SK-N-SH (cell line): ENCODE measurements at regions not wholly inside any gene's neighbourhood (a gene's known extent, or its start where the extent isn't known, plus 50 kb on each side); places are given as distances from the start of the nearest gene placed in this dataset.

Experiments used
- CTCF ChIA-PET: fragments of 300-600, 350-600 bp; formaldehyde crosslinking; extraction: SDS; loops from one replicate; lab custom pipeline; 2021; lab: Yijun Ruan, JAX
- POLR2A ChIA-PET: fragments of 350-600 bp; sonication (Branson Sonifier 250); formaldehyde crosslinking; extraction: SDS; loops from one replicate; lab custom pipeline; 2020; ENCODE audit warnings: antibody characterized with exemption, inconsistent platforms; lab: Yijun Ruan, JAX
- DNase-seq: peaks from one replicate; pipeline ENCODE4 v3.0.0; 2012
- H2AFZ ChIP-seq: fragments of 200-600 bp; sonication (generic); 2 replicates; pipeline ENCODE4 v1.8.1; 2016; ENCODE audit warnings: antibody characterized with exemption, mild to moderate bottlenecking, low read depth
- H3F3A ChIP-seq: fragments of 200-600 bp; sonication (generic); replicated peaks from 2 replicates; pipeline ENCODE3; 2016; ENCODE audit warnings: antibody characterized with exemption, mild to moderate bottlenecking; ENCODE audit not compliant: insufficient read depth
- H3K27ac ChIP-seq, 2 experiments: fragments of 200-500 bp in 1 of 2; fragments of 200-600 bp in 1 of 2; sonication (Bioruptor generic) in 1 of 2; sonication (generic), shearing (Covaris generic) in 1 of 2; 2 replicates each; pipeline versions ENCODE4 v1.5.1 to v1.6.1; 2014 to 2016; ENCODE audit warnings: low read depth in 2 of 2, inconsistent platforms in 1 of 2, low read length in 1 of 2, mild to moderate bottlenecking in 1 of 2, mixed read lengths in 1 of 2
- H3K27me3 ChIP-seq: fragments of 200-600 bp; sonication (generic), shearing (Covaris generic); 2 replicates; pipeline ENCODE4 v1.6.1; 2016; ENCODE audit warnings: mixed run types; ENCODE audit not compliant: insufficient read depth
- H3K36me3 ChIP-seq, 2 experiments: fragments of 200-500 bp in 1 of 2; fragments of 200-600 bp in 1 of 2; sonication (Bioruptor generic) in 1 of 2; sonication (generic) in 1 of 2; replicated peaks in 1 of 2; 2 replicates each; pipeline versions ENCODE3 to v1.5.1; 2014 to 2016; ENCODE audit warnings: low read length in 1 of 2, mild to moderate bottlenecking in 1 of 2; ENCODE audit not compliant: insufficient read depth in 2 of 2, control insufficient read depth in 1 of 2
- H3K4me1 ChIP-seq, 2 experiments: fragments of 200-500 bp in 1 of 2; fragments of 200-600 bp in 1 of 2; sonication (Bioruptor generic) in 1 of 2; sonication (generic), shearing (Covaris generic) in 1 of 2; 2 replicates each; pipeline versions ENCODE4 v1.5.1 to v1.6.1; 2014 to 2016; ENCODE audit warnings: low read depth in 1 of 2, low read length in 1 of 2, mixed run types in 1 of 2; ENCODE audit not compliant: insufficient read depth in 2 of 2, control insufficient read depth in 1 of 2
- H3K4me2 ChIP-seq: fragments of 200-600 bp; sonication (generic), shearing (Covaris generic); 2 replicates; pipeline ENCODE4 v1.6.1; 2017; ENCODE audit warnings: mixed run types
- H3K4me3 ChIP-seq, 2 experiments: fragments of 200-500 bp in 1 of 2; fragments of 200-600 bp in 1 of 2; sonication (Bioruptor generic) in 1 of 2; sonication (generic), shearing (Covaris generic) in 1 of 2; 2 replicates each; pipeline versions ENCODE4 v1.5.1 to v1.8.1; 2014 to 2016; ENCODE audit warnings: low read depth in 2 of 2, inconsistent platforms in 1 of 2, low read length in 1 of 2, mild to moderate bottlenecking in 1 of 2, mixed read lengths in 1 of 2, moderate library complexity in 1 of 2
- H3K79me2 ChIP-seq: fragments of 200-600 bp; sonication (generic); 2 replicates; pipeline ENCODE4 v1.8.1; 2017; ENCODE audit warnings: mild to moderate bottlenecking; ENCODE audit not compliant: insufficient read depth
- H3K9ac ChIP-seq: fragments of 200-600 bp; sonication (generic); 2 replicates; pipeline ENCODE4 v1.6.1; 2017; ENCODE audit warnings: mixed run types
- H3K9me2 ChIP-seq: fragments of 200-600 bp; sonication (generic); 2 replicates; pipeline ENCODE4 v1.6.1; 2017; ENCODE audit warnings: mixed run types
- H3K9me3 ChIP-seq: fragments of 200-600 bp; sonication (generic); 2 replicates; pipeline ENCODE4 v1.6.1; 2017; ENCODE audit warnings: mixed run types, mild to moderate bottlenecking, moderate library complexity
- H4K20me1 ChIP-seq: fragments of 200-600 bp; sonication (generic); 2 replicates; pipeline ENCODE4 v1.6.1; 2017; ENCODE audit warnings: mild to moderate bottlenecking, mixed run types; ENCODE audit not compliant: insufficient read depth
- CHD2 ChIP-seq: fragments of 150-350 bp; IDR thresholded peaks from 2 replicates; pipeline ENCODE4 v1.6.1; 2018; ENCODE audit warnings: low read length; ENCODE audit not compliant: partially characterized antibody
- ELF1 ChIP-seq: IDR thresholded peaks from 2 replicates; pipeline ENCODE4 v1.4.0; 2012
- EP300 ChIP-seq, 2 experiments: IDR thresholded peaks; 2 replicates each; pipeline versions ENCODE4 v1.4.0 to v1.6.1; 2012; ENCODE audit warnings: borderline replicate concordance in 1 of 2, low read depth in 1 of 2, low read length in 1 of 2
- EZH2phosphoT487 ChIP-seq: fragments of 200-600 bp; sonication (generic); IDR thresholded peaks from 2 replicates; pipeline ENCODE4 v1.6.1; 2017; ENCODE audit warnings: low read depth, mixed run types, mild to moderate bottlenecking, antibody characterized with exemption, moderate library complexity, borderline replicate concordance
- FOXJ3 ChIP-seq: sonication (generic); formaldehyde crosslinking; IDR thresholded peaks from 2 replicates; pipeline ENCODE4 v1.5.1; 2020; ENCODE audit warnings: mild to moderate bottlenecking, missing genetic modification reagents
- FOXM1 ChIP-seq: IDR thresholded peaks from 2 replicates; pipeline ENCODE4 v1.4.0; 2012; ENCODE audit warnings: low read depth, mild to moderate bottlenecking
- GABPA ChIP-seq: IDR thresholded peaks from 2 replicates; pipeline ENCODE4 v1.4.0; 2012; ENCODE audit warnings: low read depth, mild to moderate bottlenecking
- JUND ChIP-seq: IDR thresholded peaks from 2 replicates; pipeline ENCODE4 v1.4.0; 2012
- MXI1 ChIP-seq: IDR thresholded peaks from 2 replicates; pipeline ENCODE4 v1.6.1; 2012; ENCODE audit warnings: mild to moderate bottlenecking, low read depth, low read length, improper control_type of control experiment
- NRF1 ChIP-seq: IDR thresholded peaks from 2 replicates; pipeline ENCODE4 v1.6.1; 2012; ENCODE audit warnings: low read depth, mild to moderate bottlenecking, low read length
- POLR2AphosphoS5 ChIP-seq: IDR thresholded peaks from 2 replicates; pipeline ENCODE4 v1.6.1; 2012; ENCODE audit warnings: low read depth, low read length
- RAD21 ChIP-seq: IDR thresholded peaks from 2 replicates; pipeline ENCODE4 v1.6.1; 2012; ENCODE audit warnings: mild to moderate bottlenecking, low read length
- RCOR1 ChIP-seq: fragments of 150-350 bp; IDR thresholded peaks from 2 replicates; pipeline ENCODE4 v1.6.1; 2017; ENCODE audit warnings: antibody characterized with exemption, low read length
- RFX5 ChIP-seq: IDR thresholded peaks from 2 replicates; pipeline ENCODE4 v1.6.1; 2012; ENCODE audit warnings: mild to moderate bottlenecking, improper control_type of control experiment, low read length
- RXRA ChIP-seq: IDR thresholded peaks from 2 replicates; pipeline ENCODE4 v1.4.0; 2012; ENCODE audit warnings: low read depth, mild to moderate bottlenecking, borderline replicate concordance
- SIN3A ChIP-seq: IDR thresholded peaks from 2 replicates; pipeline ENCODE4 v1.6.1; 2012; ENCODE audit warnings: low read depth, mild to moderate bottlenecking, low read length, moderate library complexity, borderline replicate concordance
- SMC3 ChIP-seq: IDR thresholded peaks from 2 replicates; pipeline ENCODE4 v1.6.1; 2012; ENCODE audit warnings: low read depth, low read length, improper control_type of control experiment
- TAF1 ChIP-seq: IDR thresholded peaks from 2 replicates; pipeline ENCODE4 v1.6.1; 2012; ENCODE audit warnings: low read depth, mild to moderate bottlenecking, low read length, moderate library complexity, borderline replicate concordance
- TCF12 ChIP-seq: IDR thresholded peaks from 2 replicates; pipeline ENCODE4 v1.4.0; 2012
- TEAD4 ChIP-seq: IDR thresholded peaks from 2 replicates; pipeline ENCODE4 v1.4.0; 2012; ENCODE audit warnings: mild to moderate bottlenecking, borderline replicate concordance; ENCODE audit not compliant: insufficient read depth
- YY1 ChIP-seq: IDR thresholded peaks from 2 replicates; pipeline ENCODE4 v1.4.0; 2012; ENCODE audit warnings: low read depth, mild to moderate bottlenecking
- ZBTB33 ChIP-seq: IDR thresholded peaks from 2 replicates; pipeline ENCODE4 v1.4.0; 2012; ENCODE audit warnings: low read depth, borderline replicate concordance
- WGBS: methylation state at CpG from one replicate; pipeline ENCODE4 v1.1.6; 2017; ENCODE audit warnings: low lambda C conversion rate; 5-methylcytosine and 5-hydroxymethylcytosine counted together
- TF ChIP-seq, protein P1 (sequence below): IDR thresholded peaks from 2 replicates; pipeline ENCODE4; 2012
- TF ChIP-seq, protein P2 (sequence below): fragments of 200-600 bp; sonication (generic); IDR thresholded peaks from 2 replicates; pipeline ENCODE4 v1.6.1; 2017; ENCODE audit warnings: antibody characterized with exemption, mild to moderate bottlenecking, moderate library complexity
- TF ChIP-seq, protein P3 (sequence below): IDR thresholded peaks from 2 replicates; pipeline ENCODE4 v1.4.0; 2012; ENCODE audit warnings: low read depth

DNA sequence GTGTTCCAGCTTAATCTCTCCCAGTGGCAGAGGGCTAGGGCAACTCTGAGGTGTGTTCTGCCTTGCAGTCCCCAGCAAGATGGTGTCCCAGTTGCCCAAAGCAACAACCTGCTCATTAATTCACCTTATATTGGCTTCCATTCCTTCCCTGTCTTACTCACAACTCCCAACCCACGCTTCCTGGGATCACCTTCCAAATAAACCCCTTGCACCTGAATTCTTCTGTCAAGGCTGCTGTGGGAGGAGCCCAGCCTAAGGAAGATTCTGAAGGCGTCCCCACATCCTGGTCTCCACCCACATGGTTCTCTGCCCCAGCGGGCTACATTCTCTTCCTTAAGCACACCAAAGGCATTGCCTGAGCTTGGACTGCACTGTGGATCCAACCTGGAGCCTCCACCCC is 116.6 kb upstream of the MAFB start:
- Histone ChIP-seq H4K20me1 (no peaks in the 10 kb centered on the region), H3K27ac (no peak overlapping the region), H3K4me3 (no peak overlapping the region), H3K27me3 (no peaks in the 10 kb centered on the region), H3K36me3 (no peaks in the 10 kb centered on the region), H3K4me2 (no peak overlapping the region), H3K9ac (no peak overlapping the region), H3K4me1 (no peaks in the 10 kb centered on the region), H3K9me2 (no peaks in the 10 kb centered on the region), H2AFZ (no peak overlapping the region), H3K9me3 (no peaks in the 10 kb centered on the region), H3K79me2 (no peaks in the 10 kb centered on the region), H3F3A (no peaks in the 10 kb centered on the region)
- DNase-seq, result no peak
- POLR2A ChIA-PET, result no interaction called here
- CTCF ChIA-PET, result interaction anchor here (1.4 to 1.7 kb wide), 2 partner anchors 140 to 141 kb away, joined by 4 to 5 read pairs; no protein-coding TSS in a partner anchor
- 29% methylated on average over 3 of the region's 3 CpGs for WGBS
- TF ChIP-seq YY1 (no peak), FOXJ3 (no peak), RCOR1 (no peak), RAD21 (no peak), MXI1 (no peak), SMC3 (no peak), RFX5 (no peak), TCF12 (no peak), NRF1 (no peak), JUND (no peak), GABPA (no peak), ZBTB33 (no peak), CHD2 (no peak), TAF1 (no peak)
- TF ChIP-seq, protein P1, sequence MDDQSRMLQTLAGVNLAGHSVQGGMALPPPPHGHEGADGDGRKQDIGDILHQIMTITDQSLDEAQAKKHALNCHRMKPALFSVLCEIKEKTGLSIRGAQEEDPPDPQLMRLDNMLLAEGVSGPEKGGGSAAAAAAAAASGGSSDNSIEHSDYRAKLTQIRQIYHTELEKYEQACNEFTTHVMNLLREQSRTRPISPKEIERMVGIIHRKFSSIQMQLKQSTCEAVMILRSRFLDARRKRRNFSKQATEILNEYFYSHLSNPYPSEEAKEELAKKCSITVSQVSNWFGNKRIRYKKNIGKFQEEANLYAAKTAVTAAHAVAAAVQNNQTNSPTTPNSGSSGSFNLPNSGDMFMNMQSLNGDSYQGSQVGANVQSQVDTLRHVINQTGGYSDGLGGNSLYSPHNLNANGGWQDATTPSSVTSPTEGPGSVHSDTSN, result no peak

GRCh38 chr20:40806929-40807820 is 118.1 kb upstream of the MAFB start:
- H3F3A ChIP-seq, result no peaks in the 10 kb centered on the region
- H3K4me3 ChIP-seq, result no peak overlapping the region
- H3K4me1 ChIP-seq, result no peaks in the 10 kb centered on the region; a peak in 1 of 4 replicates
- WGBS, result 41% methylated on average over 21 of the region's 21 CpGs
- no peak overlapping the region for H2AFZ ChIP-seq
- H3K9me3 ChIP-seq, result no peaks in the 10 kb centered on the region
- no peaks in the 10 kb centered on the region for H3K9me2 ChIP-seq
- no peaks in the 10 kb centered on the region for H3K27me3 ChIP-seq
- H3K36me3 ChIP-seq, result no peaks in the 10 kb centered on the region
- H4K20me1 ChIP-seq, result no peaks in the 10 kb centered on the region
- no peak overlapping the region for H3K4me2 ChIP-seq
- POLR2A ChIA-PET, result no interaction called here
- CTCF ChIA-PET, result interaction anchor here (0.9 to 1.9 kb wide), 4 partner anchors 9 to 156 kb away, joined by 3 to 5 read pairs (median 4); no protein-coding TSS in a partner anchor
- H3K79me2 ChIP-seq, result no peaks in the 10 kb centered on the region
- TF ChIP-seq, protein P2, sequence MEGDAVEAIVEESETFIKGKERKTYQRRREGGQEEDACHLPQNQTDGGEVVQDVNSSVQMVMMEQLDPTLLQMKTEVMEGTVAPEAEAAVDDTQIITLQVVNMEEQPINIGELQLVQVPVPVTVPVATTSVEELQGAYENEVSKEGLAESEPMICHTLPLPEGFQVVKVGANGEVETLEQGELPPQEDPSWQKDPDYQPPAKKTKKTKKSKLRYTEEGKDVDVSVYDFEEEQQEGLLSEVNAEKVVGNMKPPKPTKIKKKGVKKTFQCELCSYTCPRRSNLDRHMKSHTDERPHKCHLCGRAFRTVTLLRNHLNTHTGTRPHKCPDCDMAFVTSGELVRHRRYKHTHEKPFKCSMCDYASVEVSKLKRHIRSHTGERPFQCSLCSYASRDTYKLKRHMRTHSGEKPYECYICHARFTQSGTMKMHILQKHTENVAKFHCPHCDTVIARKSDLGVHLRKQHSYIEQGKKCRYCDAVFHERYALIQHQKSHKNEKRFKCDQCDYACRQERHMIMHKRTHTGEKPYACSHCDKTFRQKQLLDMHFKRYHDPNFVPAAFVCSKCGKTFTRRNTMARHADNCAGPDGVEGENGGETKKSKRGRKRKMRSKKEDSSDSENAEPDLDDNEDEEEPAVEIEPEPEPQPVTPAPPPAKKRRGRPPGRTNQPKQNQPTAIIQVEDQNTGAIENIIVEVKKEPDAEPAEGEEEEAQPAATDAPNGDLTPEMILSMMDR, result no peak
- TF ChIP-seq SIN3A (no peak), CHD2 (no peak), FOXJ3 (no peak), ELF1 (no peak), POLR2AphosphoS5 (no peak), EP300 (IDR thresholded peaks at IDR 0.05; ENCODE audit: borderline replicate concordance in 1 of 2, low read depth in 1 of 2, low read length in 1 of 2) (no peak), EZH2phosphoT487 (no peak), FOXM1 (no peak), TEAD4 (no peak), TCF12 (no peak), RXRA (no peak), SMC3 (no peak)
- TF ChIP-seq, protein P3, sequence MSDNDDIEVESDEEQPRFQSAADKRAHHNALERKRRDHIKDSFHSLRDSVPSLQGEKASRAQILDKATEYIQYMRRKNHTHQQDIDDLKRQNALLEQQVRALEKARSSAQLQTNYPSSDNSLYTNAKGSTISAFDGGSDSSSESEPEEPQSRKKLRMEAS, result no peak
- no peak for DNase-seq
- H3K27ac ChIP-seq, result no peak overlapping the region
- no peak overlapping the region for H3K9ac ChIP-seq
